Adrenal gland (tissue), 9 donors: ENCODE measurements at regions not wholly inside any gene's neighbourhood (a gene's known extent, or its start where the extent isn't known, plus 50 kb on each side); places are given as distances from the start of the nearest gene placed in this dataset.

Experiments used
- DNase-seq, 7 donors: peaks; one replicate each; pipeline ENCODE4 v3.0.0-alpha.2; 2019 to 2020
- H3K27ac ChIP-seq, 5 donors: fragments of 200-600 bp; sonication (generic) in 4 of 5; 1 replicate in 3 of 5; 2 replicates in 2 of 5; pipeline versions ENCODE4 v1.5.1 to v1.8.0; 2016 to 2020; ENCODE audit warnings: mild to moderate bottlenecking in 1 of 5
- H3K27me3 ChIP-seq: fragments of 200-600 bp; 2 replicates; pipeline ENCODE4 v1.8.0; 2021
- H3K36me3 ChIP-seq, 2 donors: fragments of 200-600 bp; replicated peaks in 1 of 2; 1 replicate in 1 of 2; 2 replicates in 1 of 2; pipeline versions ENCODE4 v1.5.1 to v1.8.0; 2018 to 2022
- H3K4me1 ChIP-seq, 2 donors: fragments of 200-600 bp; replicated peaks in 1 of 2; 1 replicate in 1 of 2; 2 replicates in 1 of 2; pipeline versions ENCODE4 v1.5.1 to v1.8.0; 2018 to 2021
- H3K4me3 ChIP-seq, 4 donors: fragments of 200-600 bp; sonication (generic) in 3 of 4; one replicate each; pipeline ENCODE4 v1.5.1; 2016 to 2018
- H3K9me3 ChIP-seq, 3 donors: fragments of 200-600 bp; sonication (generic) in 1 of 3; replicated peaks in 1 of 3; 1 replicate in 2 of 3; 2 replicates in 1 of 3; pipeline versions ENCODE4 v1.5.1 to v1.8.0; 2016 to 2021
- POLR2A ChIP-seq, 2 donors: fragments of 450-650 bp; IDR thresholded peaks; one replicate each; pipeline ENCODE4 v1.6.1; 2017; ENCODE audit warnings: antibody characterized with exemption in 2 of 2, mild to moderate bottlenecking in 2 of 2, moderate library complexity in 1 of 2
- WGBS, 4 donors: extraction: QIAGEN DNeasy Blood & Tissue Kit in 2 of 4; methylation state at CpG; one replicate each; pipeline versions ENCODE4 v1.1.5 to v1.1.7; 2013 to 2017; 5-methylcytosine and 5-hydroxymethylcytosine counted together
- intact Hi-C, 2 donors: fragments of 100-400 bp; cut with DNase I; formaldehyde crosslinking; loops; one replicate each; pipeline versions ENCODE4 v1.14.1 to v1.15.0; 2022 to 2023
- TF ChIP-seq, protein P1 (sequence below), 6 experiments: fragments of 450-650 bp in 4 of 6; fragments of 200-600 bp in 2 of 6; sonication (generic) in 1 of 6; IDR thresholded peaks; 1 replicate in 5 of 6; 2 replicates in 1 of 6; pipeline versions ENCODE4 v1.5.1 to v1.8.0; 2016 to 2021; ENCODE audit warnings: antibody characterized with exemption in 6 of 6, mild to moderate bottlenecking in 2 of 6, moderate library complexity in 1 of 6
- donor health status: healthy with polysubstance abuse.
- donor health status: Bipolar disorder and iron deficiency.
- donor health status: DM: yes; HTN: yes; CAD: no.
- donor health status: DM: no; HTN: no; CAD: no.
- donor health status: DM: no; HTN: no; CAD: no.

DNA sequence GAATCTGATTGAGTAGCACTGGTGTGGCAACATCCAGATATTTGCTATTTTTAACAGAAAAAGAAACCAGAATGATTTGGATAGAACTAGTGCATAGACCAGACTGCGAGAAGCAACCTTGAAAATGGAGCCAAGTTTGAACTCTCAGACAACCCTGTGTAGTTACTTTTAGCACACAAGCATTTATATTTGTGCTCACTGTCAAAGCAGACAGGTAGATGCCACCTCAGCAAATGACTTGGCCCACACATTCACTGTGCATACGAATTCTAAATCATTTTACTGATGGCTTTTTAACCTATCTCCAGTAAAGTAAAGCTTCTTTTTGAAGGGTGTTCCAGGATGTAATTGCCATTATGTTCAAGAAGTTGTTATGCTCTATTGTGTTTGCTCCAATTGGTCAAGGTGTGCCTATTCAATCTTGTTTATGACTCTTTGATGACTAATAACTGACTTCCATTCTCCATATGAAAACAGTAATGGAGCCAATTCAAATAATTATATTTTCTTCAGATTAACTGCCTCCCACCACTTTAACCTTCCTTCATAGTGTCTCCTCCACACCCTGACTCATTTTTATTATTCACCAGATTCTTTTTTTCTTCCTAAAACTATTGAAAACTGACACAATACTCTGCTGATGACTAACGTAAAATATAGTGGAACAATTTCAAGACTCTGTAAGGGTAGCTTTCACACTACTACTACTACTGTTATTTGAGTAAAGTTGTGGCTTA is 138.5 kb downstream of the CCER1 start:
- Histone ChIP-seq H3K27me3 (no peaks in the 10 kb centered on the region), H3K9me3 (no peaks in the 10 kb centered on the region), H3K4me1 (no peaks in the 10 kb centered on the region), H3K36me3 (no peaks in the 10 kb centered on the region), H3K4me3 (no peak overlapping the region), H3K27ac (no peak overlapping the region)
- no peak for DNase-seq
- TF ChIP-seq, protein P1, sequence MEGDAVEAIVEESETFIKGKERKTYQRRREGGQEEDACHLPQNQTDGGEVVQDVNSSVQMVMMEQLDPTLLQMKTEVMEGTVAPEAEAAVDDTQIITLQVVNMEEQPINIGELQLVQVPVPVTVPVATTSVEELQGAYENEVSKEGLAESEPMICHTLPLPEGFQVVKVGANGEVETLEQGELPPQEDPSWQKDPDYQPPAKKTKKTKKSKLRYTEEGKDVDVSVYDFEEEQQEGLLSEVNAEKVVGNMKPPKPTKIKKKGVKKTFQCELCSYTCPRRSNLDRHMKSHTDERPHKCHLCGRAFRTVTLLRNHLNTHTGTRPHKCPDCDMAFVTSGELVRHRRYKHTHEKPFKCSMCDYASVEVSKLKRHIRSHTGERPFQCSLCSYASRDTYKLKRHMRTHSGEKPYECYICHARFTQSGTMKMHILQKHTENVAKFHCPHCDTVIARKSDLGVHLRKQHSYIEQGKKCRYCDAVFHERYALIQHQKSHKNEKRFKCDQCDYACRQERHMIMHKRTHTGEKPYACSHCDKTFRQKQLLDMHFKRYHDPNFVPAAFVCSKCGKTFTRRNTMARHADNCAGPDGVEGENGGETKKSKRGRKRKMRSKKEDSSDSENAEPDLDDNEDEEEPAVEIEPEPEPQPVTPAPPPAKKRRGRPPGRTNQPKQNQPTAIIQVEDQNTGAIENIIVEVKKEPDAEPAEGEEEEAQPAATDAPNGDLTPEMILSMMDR (IDR thresholded peaks at IDR 0.05): no peak
- TF ChIP-seq POLR2A (IDR thresholded peaks at IDR 0.05): no peak
- intact Hi-C loops: no loop called here
- 49 to 61% (median 58%) methylated on average over 3 of the region's 3 CpGs for WGBS, 4 donors

DNA sequence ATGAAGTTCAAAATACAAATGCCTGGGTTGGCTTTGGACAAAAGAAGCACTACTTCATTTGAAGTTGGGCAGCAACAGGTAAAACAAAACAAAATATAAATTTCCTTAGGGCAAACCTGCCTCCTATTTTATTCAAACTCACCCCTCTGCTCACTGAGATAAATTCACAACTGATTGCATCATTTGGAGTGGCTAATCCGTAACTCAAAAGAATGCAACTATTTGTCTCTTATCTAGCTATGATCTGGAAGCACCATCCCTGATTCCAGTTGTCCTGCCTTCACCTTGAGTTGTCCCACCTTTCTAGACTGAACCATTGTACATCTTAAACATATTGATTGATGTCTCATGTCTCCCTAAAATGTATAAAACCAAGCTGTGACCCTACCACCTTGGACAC is 145.0 kb downstream of the CCER1 start:
- Histone ChIP-seq H3K4me3 (no peak overlapping the region), H3K27me3 (no peaks in the 10 kb centered on the region), H3K36me3 (no peaks in the 10 kb centered on the region), H3K27ac (no peak overlapping the region), H3K4me1 (no peaks in the 10 kb centered on the region), H3K9me3 (no peaks in the 10 kb centered on the region)
- TF ChIP-seq, protein P1 (IDR thresholded peaks at IDR 0.05): no peak
- no peak for TF ChIP-seq POLR2A (IDR thresholded peaks at IDR 0.05)
- no peak for DNase-seq
- WGBS, 4 donors: 37 to 69% (median 61%) methylated on average over 1 of the region's 1 CpG
- intact Hi-C loops: no loop called here

DNA sequence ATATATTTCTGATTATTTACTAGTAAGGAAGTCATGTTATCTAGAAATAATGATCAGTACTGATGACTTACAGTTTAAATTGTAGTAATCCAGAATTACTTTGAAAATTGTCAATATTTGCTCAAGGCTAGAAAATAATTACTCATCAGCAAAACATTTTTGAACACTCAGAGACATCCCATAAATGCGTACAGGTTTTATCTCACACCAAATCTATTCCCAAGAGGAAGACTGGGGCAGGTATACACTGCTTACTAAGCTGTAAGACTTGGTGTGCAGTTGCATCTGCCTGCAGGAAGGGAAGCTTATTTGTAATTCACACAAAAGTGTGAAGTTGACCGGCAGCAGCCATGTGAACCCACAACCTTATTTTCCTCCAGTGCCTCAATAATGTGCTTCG is 146.4 kb downstream of the CCER1 start:
- no peaks in the 10 kb centered on the region for H3K27me3 ChIP-seq
- no peak overlapping the region for H3K27ac ChIP-seq
- no peaks in the 10 kb centered on the region for H3K36me3 ChIP-seq
- H3K4me3 ChIP-seq: no peak overlapping the region
- H3K4me1 ChIP-seq: no peaks in the 10 kb centered on the region
- DNase-seq: no peak
- intact Hi-C loops: no loop called here
- no peak for TF ChIP-seq POLR2A (IDR thresholded peaks at IDR 0.05)
- TF ChIP-seq, protein P1 (IDR thresholded peaks at IDR 0.05): no peak
- no peaks in the 10 kb centered on the region for H3K9me3 ChIP-seq
- 58 to 68% (median 60%) methylated on average over 3 of the region's 3 CpGs for WGBS, 4 donors

DNA sequence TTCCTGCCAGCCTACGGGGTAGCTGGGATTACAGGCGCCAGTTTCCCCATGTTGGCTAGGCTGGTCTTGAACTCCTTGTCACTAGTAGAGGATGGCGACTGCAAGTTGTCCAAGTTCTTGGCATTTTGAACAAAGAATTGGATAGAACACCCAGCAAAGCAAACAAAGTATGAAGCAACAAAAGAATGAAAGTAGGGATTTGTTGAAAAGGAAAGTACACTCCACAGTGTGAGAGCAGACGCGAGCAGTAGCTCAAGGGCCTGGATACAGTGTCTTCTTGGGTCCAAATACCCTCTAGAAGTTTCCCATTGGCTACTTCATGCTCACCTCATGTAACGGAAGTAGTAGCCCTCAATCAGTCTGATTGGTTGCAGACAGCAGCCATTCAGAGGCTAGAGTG is 152.2 kb downstream of the CCER1 start:
- WGBS, 4 donors: 83 to 93% (median 86%) methylated on average over 6 of the region's 6 CpGs
- TF ChIP-seq, protein P1 (IDR thresholded peaks at IDR 0.05): no peak
- no peak for TF ChIP-seq POLR2A (IDR thresholded peaks at IDR 0.05)
- Histone ChIP-seq H3K9me3 (no peaks in the 10 kb centered on the region), H3K27ac (no peak overlapping the region), H3K36me3 (no peaks in the 10 kb centered on the region), H3K27me3 (no peaks in the 10 kb centered on the region), H3K4me3 (no peak overlapping the region), H3K4me1 (no peaks in the 10 kb centered on the region)
- intact Hi-C loops: no loop called here
- no peak for DNase-seq
